GM08714 (cell line): ENCODE measurements at regions not wholly inside any gene's neighbourhood (a gene's known extent, or its start where the extent isn't known, plus 50 kb on each side); places are given as distances from the start of the nearest gene placed in this dataset.

Experiments used
- H3K4me3 ChIP-seq: fragments of 200-500 bp; sonication (Bioruptor generic); 2 replicates; pipeline ENCODE4 v1.5.1; 2014; ENCODE audit warnings: mild to moderate bottlenecking, low read length, inconsistent platforms
- ZNF274 ChIP-seq: IDR thresholded peaks from 2 replicates; pipeline ENCODE4 v1.6.1; 2012; ENCODE audit warnings: mild to moderate bottlenecking, low read depth, low read length

GRCh38 chr1:187390215-187390818, 561.6 kb downstream of the PLA2G4A start:
- TF ChIP-seq ZNF274, result no peak
- H3K4me3 ChIP-seq, result no peak overlapping the region

GRCh38 chr1:187396226-187396625, 567.5 kb downstream of the PLA2G4A start:
- TF ChIP-seq ZNF274, result no peak
- no peak overlapping the region for H3K4me3 ChIP-seq

- no peak for TF ChIP-seq ZNF274
Observed at GRCh38 chr1:187396929-187397796, 568.4 kb downstream of the PLA2G4A start.

GRCh38 chr1:187408212-187409004, 579.7 kb downstream of the PLA2G4A start:
- no peak for TF ChIP-seq ZNF274
- no peak overlapping the region for H3K4me3 ChIP-seq

More at GRCh38 chr1:187396929-187397796, 568.4 kb downstream of the PLA2G4A start:
- no peak overlapping the region for H3K4me3 ChIP-seq

- TF ChIP-seq ZNF274, result no peak
- H3K4me3 ChIP-seq, result no peak overlapping the region
Observed at GRCh38 chr1:187409341-187409740, 580.6 kb downstream of the PLA2G4A start.

- H3K4me3 ChIP-seq, result no peak overlapping the region
- no peak for TF ChIP-seq ZNF274
Observed at GRCh38 chr1:187411118-187411517, 582.4 kb downstream of the PLA2G4A start.

GRCh38 chr1:187413405-187414169, 584.8 kb downstream of the PLA2G4A start:
- no peak for TF ChIP-seq ZNF274

GRCh38 chr1:187415065-187415464, 586.3 kb downstream of the PLA2G4A start:
- H3K4me3 ChIP-seq, result no peak overlapping the region
- TF ChIP-seq ZNF274, result no peak

More at GRCh38 chr1:187413405-187414169, 584.8 kb downstream of the PLA2G4A start:
- H3K4me3 ChIP-seq, result no peak overlapping the region

- TF ChIP-seq ZNF274, result no peak
Observed at GRCh38 chr1:187417520-187417919, 588.8 kb downstream of the PLA2G4A start.

GRCh38 chr1:187433598-187433997, 604.8 kb downstream of the PLA2G4A start:
- H3K4me3 ChIP-seq, result no peak overlapping the region
- TF ChIP-seq ZNF274, result no peak

More at GRCh38 chr1:187417520-187417919, 588.8 kb downstream of the PLA2G4A start:
- H3K4me3 ChIP-seq, result no peak overlapping the region

GRCh38 chr1:187442603-187443002, 613.9 kb downstream of the PLA2G4A start:
- no peak overlapping the region for H3K4me3 ChIP-seq
- no peak for TF ChIP-seq ZNF274

- H3K4me3 ChIP-seq, result no peak overlapping the region
- TF ChIP-seq ZNF274, result no peak
Observed at GRCh38 chr1:187443939-187444338, 615.2 kb downstream of the PLA2G4A start.

- no peak overlapping the region for H3K4me3 ChIP-seq
- TF ChIP-seq ZNF274, result no peak
Observed at GRCh38 chr1:187445066-187445465, 616.3 kb downstream of the PLA2G4A start.

- no peak for TF ChIP-seq ZNF274
- no peak overlapping the region for H3K4me3 ChIP-seq
Observed at GRCh38 chr1:187451238-187451637, 622.5 kb downstream of the PLA2G4A start.
